GM18505 (cell line): ENCODE measurements at regions not wholly inside any gene's neighbourhood (a gene's known extent, or its start where the extent isn't known, plus 50 kb on each side); places are given as distances from the start of the nearest gene placed in this dataset.

Source experiments
- ATAC-seq: cut with Tn5 transposase; IDR thresholded peaks from one replicate; pipeline ENCODE4 v1.9.1; 2021; ENCODE audit not compliant: unreplicated experiment
- POLR2A ChIP-seq: IDR thresholded peaks from 4 replicates; pipeline ENCODE4 v1.6.1; 2011; ENCODE audit warnings: borderline replicate concordance; ENCODE audit not compliant: insufficient read depth, insufficient read length; ENCODE audit errors: extremely low read depth

DNA sequence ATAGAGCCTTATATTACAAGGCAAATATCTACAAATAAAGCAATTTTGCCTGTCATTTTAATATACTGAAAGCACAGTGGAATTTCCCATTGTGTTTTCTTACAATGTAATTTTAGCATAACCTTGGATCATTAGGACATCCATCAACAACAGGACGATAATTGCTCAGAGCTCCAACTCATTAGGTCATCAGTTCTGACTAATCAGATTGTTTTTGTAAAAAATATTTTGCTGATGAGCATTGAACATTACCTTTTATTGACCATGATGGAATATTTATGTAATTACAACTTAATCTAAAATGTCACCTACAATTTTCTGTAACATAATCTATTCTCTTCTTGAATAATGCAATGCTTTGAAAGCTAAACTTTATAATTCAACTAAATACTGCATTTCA lies 215.3 kb upstream of the DSEL start:
- no peak for ATAC-seq
- TF ChIP-seq POLR2A: no peak

DNA sequence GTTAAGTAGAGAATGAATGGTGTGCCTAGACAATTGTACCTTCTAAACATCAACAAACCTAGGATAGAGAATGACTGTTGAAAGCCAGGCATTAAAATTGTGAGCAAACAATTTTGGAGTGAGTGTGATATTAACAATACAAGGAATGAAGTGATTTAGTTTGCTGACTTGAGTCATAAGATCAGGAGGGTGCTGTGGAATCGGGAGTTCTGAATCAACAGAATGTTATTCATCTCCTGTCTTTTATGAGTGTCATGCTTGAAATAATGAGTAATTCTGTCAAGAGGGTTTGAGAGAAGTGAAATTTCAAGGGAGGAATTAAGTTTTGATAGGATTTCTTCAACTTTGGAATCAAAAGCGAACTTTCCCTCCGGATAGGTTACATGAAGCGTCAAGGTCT lies 214.4 kb upstream of the DSEL start:
- TF ChIP-seq POLR2A: no peak
- no peak for ATAC-seq

DNA sequence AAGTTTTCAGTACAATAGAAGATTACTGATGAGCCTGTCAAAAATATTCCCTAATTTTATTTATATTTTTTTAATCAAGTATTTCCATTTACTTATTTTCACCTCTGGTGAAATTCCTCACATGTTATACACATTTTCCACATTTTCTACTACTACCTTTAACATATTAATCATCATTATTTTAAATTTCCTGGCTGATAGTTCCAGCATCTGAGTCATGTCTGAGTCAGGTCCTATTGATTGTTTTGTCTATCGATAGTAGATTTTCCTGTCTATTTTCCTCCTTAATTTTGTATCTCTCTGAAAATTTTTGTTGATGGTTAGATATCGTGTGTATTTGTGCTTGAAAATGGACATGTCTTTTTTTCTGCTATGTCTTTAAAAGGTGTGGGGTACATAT lies 211.8 kb upstream of the DSEL start:
- no peak for TF ChIP-seq POLR2A

DNA sequence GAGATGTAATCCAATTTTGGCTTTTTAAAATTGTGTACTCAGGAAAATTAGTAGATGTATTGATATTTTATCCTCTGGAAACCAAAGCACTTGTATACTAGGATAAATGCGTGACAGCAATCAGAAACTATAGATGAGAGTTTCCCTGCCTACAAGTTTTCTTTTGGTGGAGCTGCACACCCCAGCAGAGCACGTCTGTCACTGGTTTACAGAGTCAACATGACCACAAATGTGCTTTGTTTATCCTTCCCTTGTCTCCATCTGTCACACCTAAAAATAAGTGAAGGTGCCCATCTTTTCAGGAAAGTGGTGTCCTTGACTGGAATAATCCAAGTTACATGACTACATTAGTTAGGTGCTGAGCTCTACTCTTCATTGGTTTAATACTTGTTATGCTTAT lies 210.4 kb upstream of the DSEL start:
- TF ChIP-seq POLR2A: no peak
- no peak for ATAC-seq

More for the DNA sequence above, 211.8 kb upstream of the DSEL start:
- ATAC-seq: no peak

DNA sequence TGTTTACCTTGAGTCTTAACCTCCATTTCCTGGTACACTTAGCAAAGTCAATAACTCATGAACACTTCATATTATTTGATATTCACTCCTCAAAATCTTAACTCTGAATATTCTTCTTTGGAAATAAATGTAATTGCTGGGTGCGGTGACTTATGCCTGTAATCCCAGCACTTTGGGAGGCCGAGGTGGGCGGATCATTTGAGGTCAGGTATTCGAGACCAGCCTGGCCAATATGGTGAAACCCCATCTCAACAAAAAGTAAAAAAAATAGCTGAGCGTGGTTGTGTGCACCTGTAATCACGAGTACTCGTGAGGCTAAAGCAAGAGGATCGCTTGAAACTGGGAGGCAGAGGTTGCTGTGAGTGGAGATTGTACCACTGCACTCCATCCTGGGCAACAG lies 201.3 kb upstream of the DSEL start:
- no peak for TF ChIP-seq POLR2A

DNA sequence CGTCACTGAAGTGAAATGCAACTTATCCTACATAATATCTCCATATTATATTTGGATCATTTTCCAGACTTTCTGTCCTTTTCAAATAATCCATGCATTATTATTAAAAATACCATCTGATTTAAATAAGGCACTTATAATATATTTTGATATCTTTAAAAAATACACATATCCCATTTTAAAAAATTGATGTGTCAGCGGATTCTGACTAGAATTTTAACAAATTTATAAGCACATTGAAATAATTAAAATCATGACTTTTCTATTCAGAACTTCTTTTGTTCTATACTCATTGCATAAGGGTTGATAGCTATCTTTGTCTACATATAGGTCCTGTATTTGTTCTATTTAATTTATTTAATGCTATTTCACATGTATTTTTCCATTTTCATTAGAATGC lies 199.0 kb upstream of the DSEL start:
- no peak for ATAC-seq
- TF ChIP-seq POLR2A: no peak

More for the DNA sequence above, 201.3 kb upstream of the DSEL start:
- no peak for ATAC-seq

DNA sequence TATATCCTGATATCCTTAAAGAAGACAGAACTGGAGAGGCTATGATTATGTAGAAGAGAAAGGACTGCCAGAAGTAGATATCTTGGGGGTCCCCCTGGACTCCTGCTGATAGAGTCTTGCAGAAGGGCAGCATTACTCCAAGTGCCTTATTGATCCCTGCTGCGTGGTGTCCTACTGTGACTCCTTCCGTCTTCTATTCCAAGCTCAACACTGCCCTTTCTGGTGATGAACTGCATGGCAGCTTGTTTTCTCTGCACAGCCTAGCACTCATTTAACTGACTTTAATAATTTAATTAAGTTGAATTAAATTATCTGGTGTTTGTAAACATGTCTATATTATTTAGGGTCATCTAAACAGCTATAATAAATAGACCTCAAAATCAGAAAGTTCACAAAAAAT lies 194.1 kb upstream of the DSEL start:
- no peak for ATAC-seq
- TF ChIP-seq POLR2A: no peak

DNA sequence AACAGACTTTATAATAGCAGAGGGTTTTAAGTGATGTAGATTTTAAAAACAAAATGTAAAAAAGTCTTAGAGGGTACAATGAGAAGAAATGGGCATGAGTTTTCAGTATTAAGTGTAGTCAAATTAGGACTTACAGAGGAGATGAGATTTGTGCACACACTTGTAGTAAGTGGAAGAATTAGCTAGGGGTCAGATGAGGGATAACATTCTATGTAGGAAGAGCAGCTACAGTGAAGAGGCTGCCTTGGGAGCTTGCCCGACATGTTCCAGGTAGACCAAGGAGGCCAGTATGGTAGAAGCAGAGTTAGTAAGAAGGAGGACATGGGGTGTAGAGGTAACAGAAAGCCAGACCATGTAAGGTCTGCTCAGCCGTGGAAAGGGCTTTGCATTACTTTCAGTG lies 189.2 kb upstream of the DSEL start:
- TF ChIP-seq POLR2A: no peak
- ATAC-seq: no peak

DNA sequence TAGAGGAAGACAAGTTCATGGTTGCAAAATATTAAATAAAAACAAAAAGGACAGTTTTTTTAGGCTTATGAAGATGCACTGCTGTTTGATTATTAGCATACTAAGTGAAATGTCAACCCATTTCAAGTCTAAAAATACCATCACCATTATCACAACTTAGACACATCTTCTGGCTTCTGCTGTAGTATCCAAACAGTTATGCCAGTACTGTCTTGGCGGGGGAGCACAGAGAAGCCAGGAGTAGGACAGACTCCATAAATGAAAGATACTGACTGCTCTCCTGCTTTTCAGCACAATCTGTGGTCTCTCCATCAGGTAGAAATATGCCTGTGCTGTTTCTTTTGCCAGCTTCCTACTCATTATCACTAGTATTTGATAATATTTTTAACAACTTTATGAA lies 179.2 kb upstream of the DSEL start:
- ATAC-seq: no peak
- TF ChIP-seq POLR2A: no peak

DNA sequence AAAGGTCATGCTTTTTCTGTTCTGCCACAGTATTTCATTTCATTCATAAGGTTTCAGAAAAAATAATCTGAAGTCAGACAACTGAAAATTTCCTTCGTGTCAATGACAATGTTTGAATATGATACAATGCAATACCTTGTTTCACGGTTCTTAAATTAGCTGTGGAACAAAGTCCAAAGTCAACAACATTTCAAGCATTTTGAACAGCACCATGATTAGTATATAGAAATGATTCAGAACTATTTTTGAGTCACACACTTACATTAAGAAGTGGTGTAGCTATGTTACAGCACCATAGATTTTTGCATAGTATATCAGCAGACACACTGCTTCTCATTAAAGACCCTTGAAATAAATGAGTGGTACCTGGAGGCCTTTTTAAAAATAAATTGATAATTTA lies 178.3 kb upstream of the DSEL start:
- TF ChIP-seq POLR2A: no peak

DNA sequence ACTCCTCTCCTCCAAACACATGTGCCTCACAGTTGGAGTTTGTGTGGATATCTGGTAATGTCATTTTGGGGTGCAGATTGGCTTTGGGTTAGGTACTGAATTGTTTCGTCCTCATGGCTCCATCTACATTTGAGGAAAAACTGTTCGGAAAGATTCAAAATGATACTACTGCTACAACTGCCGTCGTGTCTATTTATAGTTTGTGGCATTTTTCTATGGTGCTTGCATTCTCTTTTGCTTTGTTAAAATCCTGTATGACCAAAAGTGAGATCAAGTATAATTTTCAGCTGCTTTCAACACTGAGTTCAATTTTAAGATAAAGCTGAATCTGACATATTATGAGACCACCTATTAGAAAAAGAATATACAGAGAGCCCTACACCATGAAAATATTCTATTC lies 176.3 kb upstream of the DSEL start:
- no peak for TF ChIP-seq POLR2A
- ATAC-seq: no peak

More for the DNA sequence above, 178.3 kb upstream of the DSEL start:
- ATAC-seq: no peak

DNA sequence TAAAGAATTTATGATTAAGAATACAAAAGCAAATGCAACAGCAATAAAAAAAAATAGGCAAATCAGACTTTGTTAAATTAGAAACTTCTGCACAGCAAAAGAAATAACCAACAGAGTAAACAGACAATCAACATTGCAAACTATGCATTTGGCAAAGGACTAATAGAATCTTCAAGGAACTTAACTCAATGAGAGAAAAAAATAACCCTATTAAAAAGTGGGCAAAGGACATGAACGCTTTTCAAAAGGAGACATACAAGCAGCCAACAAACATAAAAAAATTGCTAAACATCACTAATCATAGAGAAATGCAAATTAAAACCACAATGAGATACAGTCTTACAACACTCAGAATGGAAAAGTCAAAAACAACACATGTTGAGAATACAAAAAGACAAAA lies 166.0 kb upstream of the DSEL start:
- ATAC-seq: no peak
- TF ChIP-seq POLR2A: no peak

DNA sequence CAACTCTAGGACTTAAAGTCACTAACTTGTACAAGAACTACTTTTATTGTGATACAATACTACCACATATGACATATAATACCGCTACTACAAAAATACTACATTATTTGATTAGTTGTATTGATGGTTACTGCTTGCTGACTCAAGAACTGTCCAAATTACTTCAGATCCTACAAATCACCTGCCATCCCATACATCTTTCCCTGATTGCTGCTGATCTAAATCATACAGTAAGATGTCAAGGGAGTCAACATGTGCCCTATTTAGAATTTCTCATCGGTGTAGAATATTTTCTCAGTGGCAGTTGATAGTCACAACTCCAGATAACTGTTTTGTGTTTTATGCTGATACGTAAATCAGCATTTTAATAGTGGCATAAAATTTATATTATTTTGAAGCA lies 161.0 kb upstream of the DSEL start:
- TF ChIP-seq POLR2A: no peak
- ATAC-seq: no peak

DNA sequence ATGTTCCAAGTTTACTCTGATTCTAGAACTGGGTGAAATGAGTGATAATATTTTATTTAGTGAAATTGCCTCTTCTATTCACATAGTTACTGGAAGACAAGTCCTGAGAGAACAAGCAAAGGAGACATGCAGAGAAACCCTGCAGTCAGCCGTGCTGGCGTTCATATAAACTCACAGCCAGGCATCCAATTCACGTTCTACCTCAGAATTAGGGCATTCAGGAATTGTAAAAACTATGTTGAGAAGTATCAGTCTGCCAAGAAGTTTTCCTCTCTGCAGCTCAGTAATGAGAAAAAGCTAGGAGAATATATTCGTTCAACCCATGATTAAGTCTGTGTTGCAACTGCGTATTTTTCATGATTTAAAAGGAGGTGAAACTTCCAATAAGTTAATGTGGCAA lies 156.2 kb upstream of the DSEL start:
- no peak for TF ChIP-seq POLR2A
- no peak for ATAC-seq

DNA sequence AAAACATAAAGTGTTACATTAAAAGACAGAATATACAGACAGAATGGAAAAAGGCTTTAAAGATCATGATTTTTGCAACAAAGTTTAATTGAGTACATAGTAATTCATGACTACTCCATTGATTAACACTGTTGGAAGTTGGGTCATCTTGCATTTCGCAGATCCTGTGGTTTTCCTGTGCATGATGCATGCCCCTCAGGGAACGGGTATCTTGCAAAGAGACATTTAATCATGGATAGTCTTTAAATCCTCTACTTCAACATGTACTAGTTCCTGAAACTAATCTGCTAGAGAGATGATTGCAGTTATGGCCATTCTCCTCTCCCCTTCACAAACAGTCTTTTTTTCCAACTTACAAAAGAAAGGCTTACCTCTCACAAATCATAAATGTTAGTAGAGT lies 155.6 kb upstream of the DSEL start:
- no peak for TF ChIP-seq POLR2A
- no peak for ATAC-seq

DNA sequence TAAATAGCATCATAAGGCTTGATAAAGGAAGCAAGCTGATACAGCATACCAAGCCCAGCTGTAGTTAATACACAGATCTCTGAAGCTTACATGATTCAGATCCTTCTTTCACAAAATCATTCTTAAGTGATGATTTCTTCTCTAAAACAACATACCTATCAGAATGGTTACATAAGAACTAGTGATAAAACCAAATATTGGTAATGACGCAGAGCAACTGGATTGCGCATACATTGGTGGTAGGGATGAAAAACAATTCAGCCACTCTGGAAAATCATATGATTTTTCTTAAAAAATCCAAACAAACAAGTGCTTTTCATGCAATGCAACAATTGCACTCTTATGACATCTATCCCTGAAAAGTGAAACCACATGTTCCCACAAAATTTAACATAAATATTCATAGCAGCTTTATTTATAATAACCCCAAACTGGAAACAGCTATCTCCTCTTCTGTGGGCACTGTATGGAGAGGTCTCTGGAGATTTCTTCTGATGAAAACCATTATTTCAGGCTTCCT lies 153.6 kb upstream of the DSEL start:
- no peak for ATAC-seq
- TF ChIP-seq POLR2A: no peak

DNA sequence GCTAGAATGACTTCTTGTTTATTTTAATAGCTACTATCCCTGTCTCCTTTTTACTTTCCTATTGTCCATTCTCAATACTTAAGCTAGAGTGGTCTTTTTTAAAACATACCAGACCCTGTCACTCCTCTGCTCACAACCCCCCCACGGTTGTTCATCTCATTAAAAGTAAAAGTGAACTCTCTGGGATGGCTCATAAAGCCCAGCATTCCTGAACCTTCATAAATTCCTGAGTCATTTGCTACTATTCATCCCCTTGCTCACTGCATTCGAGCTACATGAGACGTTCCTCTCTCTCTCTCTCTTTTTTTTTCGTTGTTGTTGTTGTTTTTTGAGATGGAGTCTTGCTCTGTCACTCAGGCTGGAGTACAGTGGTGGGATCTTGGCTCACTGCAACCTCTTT lies 148.7 kb upstream of the DSEL start:
- TF ChIP-seq POLR2A: no peak
- ATAC-seq: no peak

DNA sequence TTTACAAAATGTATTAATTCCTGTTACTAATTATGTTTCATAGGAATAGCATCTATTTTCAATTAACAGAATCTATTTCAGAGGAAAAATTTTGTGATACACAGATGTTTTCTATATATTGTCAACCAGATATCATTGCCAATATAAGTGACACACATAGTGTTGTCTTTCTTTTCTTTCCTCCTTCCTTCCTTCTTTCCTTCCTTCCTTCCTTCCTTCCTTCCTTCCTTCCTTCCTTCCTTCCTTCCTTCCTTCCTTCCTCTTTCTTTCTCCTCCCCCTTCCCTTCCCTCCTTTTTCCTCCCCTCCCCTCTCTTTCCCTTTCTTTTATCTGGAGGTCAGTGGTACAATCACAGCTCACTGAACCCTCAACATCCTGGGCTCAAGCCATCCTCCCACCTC lies 146.5 kb upstream of the DSEL start:
- no peak for TF ChIP-seq POLR2A
- ATAC-seq: no peak
